ENCODE measurements at regions not wholly inside any gene's neighbourhood (a gene's known extent, or its start where the extent isn't known, plus 50 kb on each side); places are given as distances from the start of the nearest gene placed in this dataset.

DNA sequence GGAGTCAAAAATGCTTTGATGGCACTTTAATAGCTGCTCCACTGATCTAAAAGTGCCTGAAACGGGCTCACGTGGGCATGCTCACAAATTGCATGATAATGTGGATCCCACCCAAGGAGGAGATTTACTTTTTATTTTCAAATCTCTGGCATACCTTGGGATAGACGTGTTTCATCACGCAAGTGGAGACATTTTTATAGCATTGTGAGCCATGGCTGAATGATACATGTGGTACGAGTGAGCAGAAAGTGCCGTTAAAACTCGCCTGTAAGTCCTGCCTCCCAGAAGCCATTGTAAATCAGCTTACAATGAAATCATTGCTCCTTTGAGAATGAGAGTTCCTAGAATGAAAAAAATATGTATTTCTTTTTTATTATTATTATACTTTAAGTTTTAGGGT, 514.7 kb downstream of the MAT2B start:
- TF ChIP-seq, protein P1, sequence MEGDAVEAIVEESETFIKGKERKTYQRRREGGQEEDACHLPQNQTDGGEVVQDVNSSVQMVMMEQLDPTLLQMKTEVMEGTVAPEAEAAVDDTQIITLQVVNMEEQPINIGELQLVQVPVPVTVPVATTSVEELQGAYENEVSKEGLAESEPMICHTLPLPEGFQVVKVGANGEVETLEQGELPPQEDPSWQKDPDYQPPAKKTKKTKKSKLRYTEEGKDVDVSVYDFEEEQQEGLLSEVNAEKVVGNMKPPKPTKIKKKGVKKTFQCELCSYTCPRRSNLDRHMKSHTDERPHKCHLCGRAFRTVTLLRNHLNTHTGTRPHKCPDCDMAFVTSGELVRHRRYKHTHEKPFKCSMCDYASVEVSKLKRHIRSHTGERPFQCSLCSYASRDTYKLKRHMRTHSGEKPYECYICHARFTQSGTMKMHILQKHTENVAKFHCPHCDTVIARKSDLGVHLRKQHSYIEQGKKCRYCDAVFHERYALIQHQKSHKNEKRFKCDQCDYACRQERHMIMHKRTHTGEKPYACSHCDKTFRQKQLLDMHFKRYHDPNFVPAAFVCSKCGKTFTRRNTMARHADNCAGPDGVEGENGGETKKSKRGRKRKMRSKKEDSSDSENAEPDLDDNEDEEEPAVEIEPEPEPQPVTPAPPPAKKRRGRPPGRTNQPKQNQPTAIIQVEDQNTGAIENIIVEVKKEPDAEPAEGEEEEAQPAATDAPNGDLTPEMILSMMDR (IDR thresholded peaks at IDR 0.05): no peak
- TF ChIP-seq EZH2 (IDR thresholded peaks at IDR 0.05; ENCODE audit: borderline replicate concordance, insufficient read depth, low read depth, low read length, poor library complexity, severe bottlenecking): no peak
